AG20443 (cell line): ENCODE measurements at regions not wholly inside any gene's neighbourhood (a gene's known extent, or its start where the extent isn't known, plus 50 kb on each side); places are given as distances from the start of the nearest gene placed in this dataset.

ENCODE experiments used
- DNase-seq: peaks from one replicate; pipeline ENCODE4 v3.0.0; 2012; ENCODE audit warnings: low spot score, mixed read lengths

GRCh38 chrX:5829469-5829868 is 399.2 kb downstream of the NLGN4X start:
- DNase-seq, result no peak

GRCh38 chrX:5829060-5829459 is 399.6 kb downstream of the NLGN4X start:
- no peak for DNase-seq

- DNase-seq, result no peak
These were observed 404.8 kb downstream of the NLGN4X start for GRCh38 chrX:5823903-5824302.

GRCh38 chrX:5810636-5811035 is 418.0 kb downstream of the NLGN4X start:
- DNase-seq, result no peak

GRCh38 chrX:5807181-5807580 is 421.5 kb downstream of the NLGN4X start:
- DNase-seq, result no peak

GRCh38 chrX:5802391-5802790 is 426.3 kb downstream of the NLGN4X start:
- DNase-seq, result no peak

- DNase-seq, result no peak
These were observed 436.9 kb downstream of the NLGN4X start for GRCh38 chrX:5791721-5792120.

- DNase-seq, result no peak
These were observed 439.8 kb downstream of the NLGN4X start for GRCh38 chrX:5788910-5789309.

GRCh38 chrX:5780821-5781220 is 447.8 kb downstream of the NLGN4X start:
- DNase-seq, result no peak

- DNase-seq, result no peak
These were observed 452.7 kb downstream of the NLGN4X start for GRCh38 chrX:5775846-5776430.

GRCh38 chrX:5774446-5774845 is 454.2 kb downstream of the NLGN4X start:
- DNase-seq, result no peak

GRCh38 chrX:5771441-5771840 is 457.2 kb downstream of the NLGN4X start:
- no peak for DNase-seq

GRCh38 chrX:5756616-5757015 is 472.1 kb downstream of the NLGN4X start:
- no peak for DNase-seq

- DNase-seq, result no peak
These were observed 475.4 kb downstream of the NLGN4X start for GRCh38 chrX:5753291-5753690.

GRCh38 chrX:5752831-5753230 is 475.8 kb downstream of the NLGN4X start:
- DNase-seq, result no peak

GRCh38 chrX:5748586-5749150 is 480.0 kb downstream of the NLGN4X start:
- DNase-seq, result no peak

- DNase-seq, result no peak
These were observed 482.4 kb downstream of the NLGN4X start for GRCh38 chrX:5746231-5746630.

GRCh38 chrX:5733501-5733900 is 495.2 kb downstream of the NLGN4X start:
- DNase-seq, result no peak

- peak; percentile 1 for DNase-seq
These were observed 498.1 kb downstream of the NLGN4X start for GRCh38 chrX:5730556-5730955.

- DNase-seq, result no peak
These were observed 502.4 kb downstream of the NLGN4X start for GRCh38 chrX:5726224-5726623.

GRCh38 chrX:5724123-5724522 is 504.5 kb downstream of the NLGN4X start:
- no peak for DNase-seq

- no peak for DNase-seq
These were observed 510.0 kb downstream of the NLGN4X start for GRCh38 chrX:5718651-5719050.

GRCh38 chrX:5716666-5717065 is 512.0 kb downstream of the NLGN4X start:
- DNase-seq, result no peak

GRCh38 chrX:5708251-5708650 is 520.4 kb downstream of the NLGN4X start:
- peak; percentile 9 for DNase-seq
